Osteocyte (in vitro differentiated cells): ENCODE measurements at regions not wholly inside any gene's neighbourhood (a gene's known extent, or its start where the extent isn't known, plus 50 kb on each side); places are given as distances from the start of the nearest gene placed in this dataset.

ENCODE experiments used
- DNase-seq: peaks from one replicate; pipeline ENCODE4 v3.0.0; 2021; ENCODE audit warnings: mixed read lengths; ENCODE audit not compliant: unreplicated experiment; ENCODE audit errors: extremely low spot score
- H3K27ac Mint-ChIP-seq: one replicate; pipeline ENCODE4 v1.8.0; 2021; ENCODE audit warnings: mild to moderate bottlenecking, mixed read lengths; ENCODE audit not compliant: unreplicated experiment
- H3K27me3 Mint-ChIP-seq: one replicate; pipeline ENCODE4 v1.8.0; 2021; ENCODE audit warnings: mixed read lengths; ENCODE audit not compliant: unreplicated experiment
- H3K36me3 Mint-ChIP-seq: one replicate; pipeline ENCODE4 v1.8.0; 2021; ENCODE audit warnings: mixed read lengths; ENCODE audit not compliant: unreplicated experiment
- H3K4me1 Mint-ChIP-seq: one replicate; pipeline ENCODE4 v1.8.0; 2021; ENCODE audit warnings: mixed read lengths; ENCODE audit not compliant: unreplicated experiment
- H3K4me3 Mint-ChIP-seq: one replicate; pipeline ENCODE4 v1.8.0; 2021; ENCODE audit warnings: mild to moderate bottlenecking, moderate library complexity, mixed read lengths; ENCODE audit not compliant: unreplicated experiment
- H3K9me3 Mint-ChIP-seq: one replicate; pipeline ENCODE4 v1.8.0; 2021; ENCODE audit warnings: mixed read lengths; ENCODE audit not compliant: unreplicated experiment
- TF ChIP-seq, protein P1 (sequence below): fragments of 200-600 bp; sonication (generic); IDR thresholded peaks from 2 replicates; pipeline ENCODE4 v1.5.0; 2021; ENCODE audit warnings: antibody characterized with exemption, mild to moderate bottlenecking, moderate library complexity

GRCh38 chr5:10876006-10876744, 115.1 kb upstream of the DAP start:
- Mint-ChIP-seq H3K27me3 (peaks cover 6% of the 10 kb centered on the region), H3K4me3 (no peak overlapping the region), H3K4me1 (no peaks in the 10 kb centered on the region), H3K36me3 (no peaks in the 10 kb centered on the region), H3K9me3 (peaks cover 5% of the 10 kb centered on the region), H3K27ac (no peak overlapping the region)
- TF ChIP-seq, protein P1, sequence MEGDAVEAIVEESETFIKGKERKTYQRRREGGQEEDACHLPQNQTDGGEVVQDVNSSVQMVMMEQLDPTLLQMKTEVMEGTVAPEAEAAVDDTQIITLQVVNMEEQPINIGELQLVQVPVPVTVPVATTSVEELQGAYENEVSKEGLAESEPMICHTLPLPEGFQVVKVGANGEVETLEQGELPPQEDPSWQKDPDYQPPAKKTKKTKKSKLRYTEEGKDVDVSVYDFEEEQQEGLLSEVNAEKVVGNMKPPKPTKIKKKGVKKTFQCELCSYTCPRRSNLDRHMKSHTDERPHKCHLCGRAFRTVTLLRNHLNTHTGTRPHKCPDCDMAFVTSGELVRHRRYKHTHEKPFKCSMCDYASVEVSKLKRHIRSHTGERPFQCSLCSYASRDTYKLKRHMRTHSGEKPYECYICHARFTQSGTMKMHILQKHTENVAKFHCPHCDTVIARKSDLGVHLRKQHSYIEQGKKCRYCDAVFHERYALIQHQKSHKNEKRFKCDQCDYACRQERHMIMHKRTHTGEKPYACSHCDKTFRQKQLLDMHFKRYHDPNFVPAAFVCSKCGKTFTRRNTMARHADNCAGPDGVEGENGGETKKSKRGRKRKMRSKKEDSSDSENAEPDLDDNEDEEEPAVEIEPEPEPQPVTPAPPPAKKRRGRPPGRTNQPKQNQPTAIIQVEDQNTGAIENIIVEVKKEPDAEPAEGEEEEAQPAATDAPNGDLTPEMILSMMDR = no peak
- DNase-seq = no peak

DNA sequence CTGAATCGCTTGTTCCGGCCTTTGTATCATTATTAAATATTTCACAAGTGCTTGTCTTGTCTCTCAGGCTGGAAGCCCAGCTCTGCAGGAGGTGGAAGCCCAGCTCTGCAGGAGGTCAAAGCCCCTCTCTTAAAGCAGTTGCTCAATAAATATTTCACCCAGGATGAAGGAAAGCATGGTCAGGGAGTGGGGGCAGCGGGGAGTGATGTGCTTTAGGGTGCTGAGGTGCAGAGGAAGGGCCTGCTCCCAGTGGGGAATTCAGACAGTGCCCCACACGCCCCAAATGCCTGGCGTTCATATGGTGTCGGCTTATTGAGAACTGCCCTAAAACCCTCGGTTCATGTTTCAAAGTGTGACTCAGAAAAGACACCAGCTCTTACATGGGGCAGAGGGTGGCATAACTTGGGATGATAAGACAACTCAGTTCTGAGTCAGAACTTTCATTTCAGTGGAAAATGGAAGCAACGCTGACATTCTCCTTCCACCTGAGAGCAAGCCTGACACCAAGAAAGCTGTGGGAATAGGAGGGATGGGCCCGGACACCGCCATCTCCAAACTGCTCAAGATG, 114.3 kb upstream of the DAP start:
- no peak overlapping the region for H3K4me3 Mint-ChIP-seq
- TF ChIP-seq, protein P1 = no peak
- H3K36me3 Mint-ChIP-seq = no peaks in the 10 kb centered on the region
- peaks cover 6% of the 10 kb centered on the region for H3K27me3 Mint-ChIP-seq
- H3K9me3 Mint-ChIP-seq = peaks cover 5% of the 10 kb centered on the region
- DNase-seq = no peak
- H3K4me1 Mint-ChIP-seq = no peaks in the 10 kb centered on the region
- H3K27ac Mint-ChIP-seq = no peak overlapping the region

DNA sequence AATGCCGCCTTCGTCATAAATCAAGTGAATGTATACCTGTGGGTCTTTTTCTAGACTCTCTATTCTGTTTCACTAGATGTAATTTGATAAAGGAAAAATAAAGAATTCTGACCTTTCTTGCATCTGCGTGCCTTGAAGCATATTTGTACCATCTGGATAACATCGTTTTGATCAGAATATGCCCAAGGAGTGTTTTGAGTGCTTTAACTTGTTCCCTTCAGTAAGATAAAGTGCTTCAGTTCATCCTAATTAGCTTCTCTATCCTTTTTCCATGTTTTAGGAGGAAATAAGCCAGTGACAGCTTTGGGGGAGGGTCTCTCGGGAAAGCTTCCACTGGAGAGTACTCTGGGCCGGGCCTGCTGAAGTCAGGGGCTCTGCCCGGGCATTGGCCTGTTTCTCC, 113.5 kb upstream of the DAP start:
- Mint-ChIP-seq H3K27ac (no peak overlapping the region), H3K9me3 (peaks cover 5% of the 10 kb centered on the region), H3K4me1 (no peaks in the 10 kb centered on the region), H3K36me3 (no peaks in the 10 kb centered on the region), H3K27me3 (peaks cover 3% of the 10 kb centered on the region), H3K4me3 (no peak overlapping the region)
- TF ChIP-seq, protein P1 = no peak
- no peak for DNase-seq

DNA sequence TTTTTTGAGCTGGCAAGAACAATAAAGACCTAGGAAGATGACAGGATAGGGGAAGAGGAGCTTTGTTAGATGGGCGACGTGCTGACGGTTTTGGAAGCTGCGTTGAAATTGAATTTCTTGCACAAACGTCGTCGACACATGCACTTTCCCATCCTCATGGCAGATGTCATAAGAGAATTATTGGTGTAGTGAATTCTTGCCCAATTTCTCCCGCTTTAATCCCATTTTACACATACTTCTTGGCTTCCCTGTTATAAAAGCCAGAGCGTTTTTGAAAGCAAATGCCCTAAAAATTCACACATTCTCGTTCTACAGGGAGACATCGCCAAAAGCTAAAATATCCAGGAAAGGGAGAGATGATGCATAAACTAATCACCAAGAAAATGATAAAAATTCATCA, 109.8 kb upstream of the DAP start:
- DNase-seq = no peak
- TF ChIP-seq, protein P1 = no peak
- no peaks in the 10 kb centered on the region for H3K36me3 Mint-ChIP-seq
- no peak overlapping the region for H3K27ac Mint-ChIP-seq
- H3K4me1 Mint-ChIP-seq = no peaks in the 10 kb centered on the region
- H3K27me3 Mint-ChIP-seq = peaks cover 34% of the 10 kb centered on the region
- H3K4me3 Mint-ChIP-seq = no peak overlapping the region
- H3K9me3 Mint-ChIP-seq = peaks cover 5% of the 10 kb centered on the region

DNA sequence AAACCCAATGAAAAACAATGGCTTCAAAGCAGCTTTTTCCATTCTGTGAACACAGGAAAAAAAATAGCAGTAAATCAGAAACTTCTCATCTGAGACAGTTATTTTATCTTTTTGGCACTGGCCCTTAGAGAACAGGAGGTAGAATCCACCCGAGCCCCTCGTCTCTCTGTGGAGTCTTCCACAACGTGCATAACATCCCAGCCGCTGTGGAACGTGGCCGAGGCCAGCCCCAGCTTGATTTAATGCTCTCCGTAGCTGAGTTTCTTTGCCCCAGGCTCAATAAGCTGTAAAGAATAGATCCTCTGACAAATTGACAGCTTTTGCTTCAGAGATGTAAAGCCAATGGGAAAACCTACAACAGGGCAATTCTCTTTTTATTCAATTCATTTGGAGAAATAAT, 107.9 kb upstream of the DAP start:
- no peak overlapping the region for H3K27ac Mint-ChIP-seq
- H3K27me3 Mint-ChIP-seq = peaks cover 38% of the 10 kb centered on the region
- DNase-seq = no peak
- H3K4me3 Mint-ChIP-seq = no peak overlapping the region
- no peaks in the 10 kb centered on the region for H3K36me3 Mint-ChIP-seq
- H3K9me3 Mint-ChIP-seq = peaks cover 5% of the 10 kb centered on the region
- H3K4me1 Mint-ChIP-seq = no peaks in the 10 kb centered on the region
- TF ChIP-seq, protein P1 = no peak
